ENCODE measurements at regions not wholly inside any gene's neighbourhood (a gene's known extent, or its start where the extent isn't known, plus 50 kb on each side); places are given as distances from the start of the nearest gene placed in this dataset.
"Not testable (repeated sequence)": the region's sequence is repeated elsewhere in the genome, so short reads cannot be mapped to it uniquely, and the experiment has no call there.

DNA sequence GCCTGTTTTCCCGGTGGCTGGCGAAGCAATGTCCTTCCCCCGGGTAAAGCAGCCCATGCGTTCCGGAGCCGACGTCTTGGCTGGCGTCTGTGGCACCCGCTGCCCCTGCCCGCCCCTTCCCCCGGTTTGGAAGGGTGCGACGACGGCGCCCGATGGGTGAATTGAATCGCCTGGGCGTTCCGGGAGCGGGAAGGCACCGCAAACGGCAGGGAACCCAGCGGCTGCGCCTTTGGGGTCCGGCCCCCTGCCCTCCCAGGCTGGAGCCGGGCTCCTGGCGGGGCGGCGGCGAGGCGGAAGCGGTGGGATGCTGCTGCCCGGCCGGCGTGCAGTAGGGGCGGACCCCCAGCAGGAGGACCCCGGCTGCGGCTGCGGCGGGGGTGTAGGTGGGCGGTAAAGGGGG, 123.6 kb upstream of the RHOU start:
- DNase-seq (ENCODE audit: low read depth), result not testable (repeated sequence)

- not testable (repeated sequence) for DNase-seq (ENCODE audit: low read depth)
Observed at GRCh38 chr1:228622002-228622716, 113.1 kb upstream of the RHOU start.

- DNase-seq (ENCODE audit: low read depth), result not testable (repeated sequence)
Observed at GRCh38 chr1:228626481-228626880, 108.8 kb upstream of the RHOU start.

DNA sequence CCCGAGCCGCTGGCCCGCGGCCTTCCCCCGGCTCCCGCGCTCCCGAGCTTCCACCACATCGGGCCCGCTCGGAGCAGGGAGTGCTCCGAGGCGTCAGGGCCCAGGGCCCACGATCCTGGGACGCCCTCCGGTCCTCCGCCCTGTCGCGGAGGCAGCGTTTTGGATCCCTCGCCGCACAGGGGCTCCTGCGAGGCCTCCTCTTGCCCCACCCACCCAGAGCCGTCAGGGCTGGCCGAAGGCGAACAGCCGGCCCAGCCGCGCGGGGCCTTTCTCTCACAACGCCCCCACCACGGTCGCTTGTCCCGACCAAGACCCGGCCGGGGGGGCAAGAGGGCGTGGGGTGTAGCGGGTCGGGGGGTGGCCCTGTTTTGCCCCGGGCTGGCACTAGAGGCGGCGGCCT, 102.4 kb upstream of the RHOU start:
- DNase-seq (ENCODE audit: low read depth), result not testable (repeated sequence)

- DNase-seq (ENCODE audit: low read depth), result peak; percentile 20
Observed at GRCh38 chr1:228635304-228635703, 100.0 kb upstream of the RHOU start.

DNA sequence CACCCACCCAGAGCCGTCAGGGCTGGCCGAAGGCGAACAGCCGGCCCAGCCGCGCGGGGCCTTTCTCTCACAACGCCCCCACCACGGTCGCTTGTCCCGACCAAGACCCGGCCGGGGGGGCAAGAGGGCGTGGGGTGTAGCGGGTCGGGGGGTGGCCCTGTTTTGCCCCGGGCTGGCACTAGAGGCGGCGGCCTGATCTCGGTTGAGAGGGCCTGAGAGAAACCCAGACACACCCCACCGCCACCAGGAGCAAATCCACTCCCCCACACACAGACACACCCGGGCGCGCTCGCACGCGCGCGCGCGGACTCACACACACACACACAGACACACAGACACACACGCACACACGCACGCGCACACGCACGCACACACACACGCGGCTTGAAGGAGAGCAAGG, 97.8 kb upstream of the RHOU start:
- not testable (repeated sequence) for DNase-seq (ENCODE audit: low read depth)

- DNase-seq (ENCODE audit: low read depth), result peak; percentile 21
Observed at GRCh38 chr1:228646717-228647522, 88.4 kb upstream of the RHOU start.

- no peak for DNase-seq (ENCODE audit: low read depth)
Observed at GRCh38 chr1:228647523-228648444, 87.5 kb upstream of the RHOU start.

GRCh38 chr1:228648647-228649383, 86.5 kb upstream of the RHOU start:
- no peak for DNase-seq (ENCODE audit: low read depth)

DNA sequence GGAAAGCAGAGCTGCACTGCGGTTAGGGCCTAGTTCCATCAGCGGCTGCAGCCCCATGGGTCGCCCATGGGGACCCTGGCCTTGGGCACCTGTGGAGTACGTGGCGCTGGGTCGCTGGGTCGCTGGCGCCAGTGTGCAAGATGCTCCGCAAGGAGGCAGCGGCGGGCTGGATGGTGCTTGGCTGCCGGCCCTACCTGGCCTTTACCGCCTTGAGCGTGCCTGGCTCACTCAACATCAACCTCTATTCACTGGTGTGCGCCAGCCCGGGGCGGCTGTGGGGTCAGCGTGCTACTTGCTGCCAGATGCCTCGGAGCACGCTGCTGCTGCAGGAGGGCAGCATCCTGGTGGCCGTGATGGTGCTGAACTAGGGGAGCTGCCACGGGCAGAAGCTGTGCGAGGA, 85.1 kb upstream of the RHOU start:
- DNase-seq (ENCODE audit: low read depth), result no peak

DNA sequence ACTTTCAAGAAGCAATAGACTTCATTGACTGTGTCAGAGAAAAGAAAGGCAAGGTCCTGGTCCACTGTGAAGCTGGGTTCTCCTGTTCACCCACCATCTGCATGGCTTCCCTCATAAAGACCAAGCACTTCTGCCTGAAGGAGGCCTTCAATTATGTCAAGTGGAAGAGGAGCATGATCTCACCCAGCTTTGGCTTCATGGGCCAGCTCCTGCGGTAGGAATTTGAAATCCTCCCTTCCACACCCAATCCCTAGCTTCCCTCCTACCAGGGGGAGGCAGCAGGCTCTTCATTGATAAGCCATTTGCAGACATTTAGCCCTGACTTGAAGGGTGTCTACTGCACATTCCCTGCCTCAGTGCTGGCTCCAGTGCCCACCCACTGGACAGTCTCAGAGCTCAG, 84.3 kb upstream of the RHOU start:
- no peak for DNase-seq (ENCODE audit: low read depth)

DNA sequence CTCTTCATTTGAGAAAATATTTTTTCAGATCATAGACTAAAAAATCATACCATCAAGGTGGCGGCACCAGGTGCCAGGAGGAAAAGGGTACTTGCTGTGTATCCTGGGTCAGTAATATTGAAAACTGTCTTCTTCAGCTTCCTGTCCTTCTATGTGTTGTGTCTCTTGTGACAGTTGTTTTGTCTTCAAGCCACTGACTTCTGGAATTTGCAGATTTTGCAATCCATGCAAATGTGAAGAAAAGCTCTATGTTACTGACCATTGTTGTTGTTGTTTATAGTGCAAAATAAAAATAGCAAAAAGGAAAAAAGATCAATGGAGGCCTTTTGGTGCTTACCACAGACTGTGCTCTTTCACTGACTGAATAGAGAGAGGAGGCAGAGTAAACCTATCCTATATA, 83.2 kb upstream of the RHOU start:
- no peak for DNase-seq (ENCODE audit: low read depth)

DNA sequence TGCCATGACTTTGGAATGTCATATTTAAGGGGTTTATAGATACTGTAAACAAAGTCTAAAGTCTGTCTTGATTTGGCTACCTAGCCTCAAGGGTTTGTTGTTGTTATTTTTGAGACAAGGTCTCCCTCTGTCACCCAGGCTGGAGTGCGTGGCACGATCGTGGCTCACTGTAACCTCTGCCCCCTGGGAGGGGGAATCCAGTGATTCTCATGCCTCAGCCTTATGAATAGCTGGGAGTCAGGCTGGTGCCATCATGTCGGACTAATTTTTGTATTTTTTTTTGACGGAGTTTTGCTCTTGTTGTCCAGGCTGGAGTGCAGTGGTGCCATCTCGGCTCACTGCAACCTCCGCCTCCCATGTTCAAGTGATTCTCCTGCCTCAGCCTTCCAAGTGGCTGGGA, 82.2 kb upstream of the RHOU start:
- not testable (repeated sequence) for DNase-seq (ENCODE audit: low read depth)

- DNase-seq (ENCODE audit: low read depth), result no peak
Observed at GRCh38 chr1:228653748-228654147, 81.5 kb upstream of the RHOU start.

DNA sequence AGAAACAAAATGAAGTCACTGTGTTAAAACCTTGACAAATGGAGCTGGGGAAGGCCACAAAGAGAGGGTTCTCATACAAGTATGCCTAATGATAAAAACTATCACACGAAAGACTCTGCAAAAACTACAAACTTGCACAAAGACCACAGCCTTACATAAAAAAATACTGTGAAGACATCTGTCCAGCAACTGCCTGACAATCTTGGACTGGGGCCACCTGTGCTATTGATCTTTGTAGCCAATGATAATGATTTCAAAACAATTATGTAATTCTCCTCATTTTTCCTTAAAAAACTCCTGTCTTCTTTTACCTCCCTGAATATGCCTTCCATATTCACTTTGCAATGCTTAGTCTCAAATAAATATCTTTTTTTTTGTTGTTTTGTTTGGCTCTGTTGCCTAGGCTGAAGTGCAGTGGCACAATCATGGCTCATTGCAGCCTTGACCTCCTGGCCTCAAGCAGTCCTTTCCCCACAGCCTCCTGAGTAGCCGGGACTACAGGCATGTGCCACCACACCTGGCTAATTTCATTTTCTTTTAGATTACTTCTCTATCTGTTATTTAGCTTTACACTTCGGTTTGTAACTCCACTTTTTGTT, 79.4 kb upstream of the RHOU start:
- DNase-seq (ENCODE audit: low read depth), result no peak

- DNase-seq (ENCODE audit: low read depth), result not testable (repeated sequence)
Observed at GRCh38 chr1:228662007-228662689, 73.1 kb upstream of the RHOU start.

DNA sequence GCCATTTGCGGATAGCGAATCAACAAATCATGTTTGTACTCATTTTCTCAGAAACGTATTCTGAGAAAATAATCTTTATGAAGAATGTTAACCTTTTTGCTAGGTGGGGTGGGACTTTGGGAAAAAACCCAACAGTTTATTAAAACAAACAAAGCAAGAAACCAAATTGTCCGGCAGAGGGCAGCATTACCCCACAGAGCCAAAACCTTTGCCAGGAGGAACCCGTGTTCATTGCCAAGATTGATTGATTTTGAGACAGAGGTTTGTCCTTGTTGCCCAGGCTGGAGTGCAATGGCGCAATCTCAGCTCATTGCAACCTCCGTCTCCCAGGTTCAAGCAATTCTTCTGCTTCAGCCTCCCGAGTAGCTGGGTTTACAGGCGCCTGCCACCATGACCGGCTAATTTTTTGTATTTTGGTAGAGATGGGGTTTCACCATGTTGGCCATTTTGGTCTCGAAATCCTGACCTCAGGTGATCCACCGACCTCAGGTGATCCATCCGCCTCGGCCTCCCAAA, 70.8 kb upstream of the RHOU start:
- DNase-seq (ENCODE audit: low read depth), result peak; percentile 67

DNA sequence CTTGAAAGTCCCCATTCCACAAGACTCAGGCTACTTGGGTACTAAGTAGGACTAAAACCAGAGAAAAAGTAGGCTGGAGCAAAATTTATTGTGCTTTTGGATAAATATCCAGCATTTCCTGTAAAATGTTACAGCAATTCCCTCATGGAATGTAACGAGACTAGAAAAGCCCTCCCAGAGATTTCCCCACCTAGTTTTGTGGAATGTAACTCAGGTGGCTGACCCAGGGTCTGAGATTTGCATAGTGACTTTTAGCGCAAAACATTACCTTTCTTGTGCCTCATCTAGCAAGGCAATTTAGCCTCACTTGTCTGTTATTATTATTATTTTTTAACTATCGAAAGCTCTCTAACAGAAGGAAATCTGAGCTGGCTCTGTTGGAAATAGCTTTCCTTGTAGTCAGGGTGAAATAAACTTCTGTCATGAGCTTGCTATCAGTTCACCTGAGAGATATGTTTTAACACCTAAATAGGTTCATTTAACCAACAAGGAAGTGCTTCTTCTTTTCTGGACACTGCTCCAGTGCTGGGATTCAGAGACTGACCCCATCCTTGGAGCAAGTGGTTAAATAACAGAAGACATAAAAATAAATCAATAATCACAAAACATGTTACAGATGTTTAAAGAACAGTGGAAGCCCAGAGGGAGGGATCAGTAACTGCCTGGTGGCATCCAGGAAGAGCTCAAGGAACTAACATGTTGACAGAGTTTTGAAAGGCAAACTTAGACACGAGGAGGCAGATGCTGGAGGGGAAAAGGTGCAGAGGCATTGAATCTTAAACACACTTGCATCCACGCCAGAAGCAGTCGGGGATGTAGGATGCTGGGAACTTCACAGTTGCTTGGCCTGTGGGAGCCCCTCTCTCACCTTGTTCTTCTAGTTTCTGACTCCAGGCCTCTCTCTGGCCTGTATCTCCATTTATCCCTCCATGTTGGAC, 68.3 kb upstream of the RHOU start:
- DNase-seq (ENCODE audit: low read depth), result no peak

GRCh38 chr1:228668553-228669241, 66.6 kb upstream of the RHOU start:
- DNase-seq (ENCODE audit: low read depth), result no peak
